Glutamatergic neuron (in vitro differentiated cells): ENCODE measurements at regions not wholly inside any gene's neighbourhood (a gene's known extent, or its start where the extent isn't known, plus 50 kb on each side); places are given as distances from the start of the nearest gene placed in this dataset.
"Not testable (repeated sequence)": the region's sequence is repeated elsewhere in the genome, so short reads cannot be mapped to it uniquely, and the experiment has no call there.

Experiments
- DNase-seq: peaks from one replicate; pipeline ENCODE4 v3.0.0; 2022
- H3K27ac Mint-ChIP-seq: one replicate; pipeline ENCODE4 v1.8.0; 2020; ENCODE audit warnings: mild to moderate bottlenecking, mixed read lengths, inconsistent platforms; ENCODE audit not compliant: unreplicated experiment
- H3K27me3 Mint-ChIP-seq: one replicate; pipeline ENCODE4 v1.8.0; 2020; ENCODE audit warnings: mild to moderate bottlenecking, moderate library complexity, mixed read lengths, inconsistent platforms; ENCODE audit not compliant: unreplicated experiment
- H3K36me3 Mint-ChIP-seq: one replicate; pipeline ENCODE4 v1.8.0; 2020; ENCODE audit warnings: mild to moderate bottlenecking, mixed read lengths, inconsistent platforms; ENCODE audit not compliant: unreplicated experiment
- H3K4me1 Mint-ChIP-seq: one replicate; pipeline ENCODE4 v1.8.0; 2020; ENCODE audit warnings: mild to moderate bottlenecking, low read depth, mixed read lengths, inconsistent platforms; ENCODE audit not compliant: unreplicated experiment
- H3K4me3 Mint-ChIP-seq: one replicate; pipeline ENCODE4 v1.8.0; 2020; ENCODE audit warnings: mild to moderate bottlenecking, mixed read lengths, inconsistent platforms; ENCODE audit not compliant: unreplicated experiment
- H3K9me3 Mint-ChIP-seq: one replicate; pipeline ENCODE4 v1.8.0; 2020; ENCODE audit warnings: mild to moderate bottlenecking, moderate library complexity, mixed read lengths, inconsistent platforms; ENCODE audit not compliant: unreplicated experiment
- CTCF ChIP-seq: fragments of 200-600 bp; sonication (generic); IDR thresholded peaks from one replicate; pipeline ENCODE4 v1.5.0; 2021; ENCODE audit not compliant: partially characterized antibody, unreplicated experiment

GRCh38 chrX:108892501-108892900 lies 156.1 kb upstream of the IRS4 start:
- TF ChIP-seq CTCF, result no peak
- DNase-seq, result no peak
- no peaks in the 10 kb centered on the region for H3K4me1 Mint-ChIP-seq
- no peaks in the 10 kb centered on the region for H3K9me3 Mint-ChIP-seq
- no peak overlapping the region for H3K27ac Mint-ChIP-seq
- H3K4me3 Mint-ChIP-seq, result no peak overlapping the region
- peaks cover 10% of the 10 kb centered on the region for H3K36me3 Mint-ChIP-seq
- no peaks in the 10 kb centered on the region for H3K27me3 Mint-ChIP-seq

GRCh38 chrX:108875548-108875947 lies 139.2 kb upstream of the IRS4 start:
- Mint-ChIP-seq H3K36me3 (no peaks in the 10 kb centered on the region), H3K4me1 (peaks cover 2% of the 10 kb centered on the region), H3K9me3 (peaks cover 1% of the 10 kb centered on the region), H3K4me3 (no peak overlapping the region), H3K27me3 (peaks cover 1% of the 10 kb centered on the region), H3K27ac (no peak overlapping the region)
- TF ChIP-seq CTCF, result no peak
- no peak for DNase-seq

GRCh38 chrX:108843039-108843438 lies 106.7 kb upstream of the IRS4 start:
- H3K27me3 Mint-ChIP-seq, H3K27ac Mint-ChIP-seq, H3K4me3 Mint-ChIP-seq, H3K9me3 Mint-ChIP-seq, DNase-seq, H3K4me1 Mint-ChIP-seq, H3K36me3 Mint-ChIP-seq: not testable (repeated sequence)

GRCh38 chrX:108833993-108834392 lies 97.6 kb upstream of the IRS4 start:
- no peak overlapping the region for H3K27ac Mint-ChIP-seq
- no peak for DNase-seq
- TF ChIP-seq CTCF, result no peak
- H3K9me3 Mint-ChIP-seq, result no peaks in the 10 kb centered on the region
- H3K4me3 Mint-ChIP-seq, result no peak overlapping the region
- no peaks in the 10 kb centered on the region for H3K4me1 Mint-ChIP-seq
- no peaks in the 10 kb centered on the region for H3K36me3 Mint-ChIP-seq
- H3K27me3 Mint-ChIP-seq, result no peaks in the 10 kb centered on the region

- no peak for TF ChIP-seq CTCF
- H3K9me3 Mint-ChIP-seq, result no peaks in the 10 kb centered on the region
- H3K27me3 Mint-ChIP-seq, result no peaks in the 10 kb centered on the region
- DNase-seq, result no peak
- no peak overlapping the region for H3K4me3 Mint-ChIP-seq
- H3K36me3 Mint-ChIP-seq, result no peaks in the 10 kb centered on the region
- no peaks in the 10 kb centered on the region for H3K4me1 Mint-ChIP-seq
- no peak overlapping the region for H3K27ac Mint-ChIP-seq
These were observed 75.5 kb upstream of the IRS4 start for GRCh38 chrX:108811891-108812290.

GRCh38 chrX:108795240-108795639 lies 58.9 kb upstream of the IRS4 start:
- no peak for TF ChIP-seq CTCF
- Mint-ChIP-seq H3K36me3 (no peaks in the 10 kb centered on the region), H3K4me1 (no peaks in the 10 kb centered on the region), H3K27me3 (no peaks in the 10 kb centered on the region), H3K27ac (no peak overlapping the region), H3K9me3 (no peaks in the 10 kb centered on the region), H3K4me3 (no peak overlapping the region)
- DNase-seq, result no peak
